ENCODE measurements at regions not wholly inside any gene's neighbourhood (a gene's known extent, or its start where the extent isn't known, plus 50 kb on each side); places are given as distances from the start of the nearest gene placed in this dataset.

GRCh38 chr20:24773168-24773567, 175.9 kb upstream of the CST7 start:
- DNase-seq (ENCODE audit: low read depth), result no peak
- TF ChIP-seq CTCF (IDR thresholded peaks at IDR 0.05; ENCODE audit: low read depth, low read length, missing control alignments), result no peak
- no peak overlapping the region for H3K4me3 ChIP-seq (ENCODE audit: low read depth, low read length)

- DNase-seq (ENCODE audit: low read depth), result no peak
- no peak overlapping the region for H3K4me3 ChIP-seq (ENCODE audit: low read depth, low read length)
- TF ChIP-seq CTCF (IDR thresholded peaks at IDR 0.05; ENCODE audit: low read depth, low read length, missing control alignments), result no peak
Measured at GRCh38 chr20:24773751-24774201, 175.3 kb upstream of the CST7 start.

- H3K4me3 ChIP-seq (ENCODE audit: low read depth, low read length), result no peak overlapping the region
- no peak for TF ChIP-seq CTCF (IDR thresholded peaks at IDR 0.05; ENCODE audit: low read depth, low read length, missing control alignments)
- no peak for DNase-seq (ENCODE audit: low read depth)
Measured at GRCh38 chr20:24775966-24776365, 173.1 kb upstream of the CST7 start.

GRCh38 chr20:24776755-24777271, 172.3 kb upstream of the CST7 start:
- TF ChIP-seq CTCF (IDR thresholded peaks at IDR 0.05; ENCODE audit: low read depth, low read length, missing control alignments), result no peak
- no peak overlapping the region for H3K4me3 ChIP-seq (ENCODE audit: low read depth, low read length)
- no peak for DNase-seq (ENCODE audit: low read depth)

GRCh38 chr20:24777746-24778145, 171.3 kb upstream of the CST7 start:
- DNase-seq (ENCODE audit: low read depth), result no peak
- TF ChIP-seq CTCF (IDR thresholded peaks at IDR 0.05; ENCODE audit: low read depth, low read length, missing control alignments), result no peak
- H3K4me3 ChIP-seq (ENCODE audit: low read depth, low read length), result no peak overlapping the region

- no peak overlapping the region for H3K4me3 ChIP-seq (ENCODE audit: low read depth, low read length)
- DNase-seq (ENCODE audit: low read depth), result no peak
- TF ChIP-seq CTCF (IDR thresholded peaks at IDR 0.05; ENCODE audit: low read depth, low read length, missing control alignments), result no peak
Measured at GRCh38 chr20:24778585-24779031, 170.5 kb upstream of the CST7 start.

GRCh38 chr20:24779131-24779530, 169.9 kb upstream of the CST7 start:
- DNase-seq (ENCODE audit: low read depth), result no peak
- no peak overlapping the region for H3K4me3 ChIP-seq (ENCODE audit: low read depth, low read length)
- no peak for TF ChIP-seq CTCF (IDR thresholded peaks at IDR 0.05; ENCODE audit: low read depth, low read length, missing control alignments)

Measured in GM12864 (cell line).